ENCODE measurements at regions not wholly inside any gene's neighbourhood (a gene's known extent, or its start where the extent isn't known, plus 50 kb on each side); places are given as distances from the start of the nearest gene placed in this dataset.

GRCh38 chr10:61301575-61301974 lies 151.6 kb downstream of the TMEM26 start:
- H3K9me3 ChIP-seq (ENCODE audit: control extremely low read depth in 1 of 5, control insufficient read depth in 4 of 5, insufficient read depth in 2 of 5, low read depth in 1 of 5, low read length in 4 of 5), result peaks cover 2 to 17% (median 6%) of the 10 kb centered on the region in 5 experiments
- CTCF ChIA-PET, result no interaction called here
- no peak for DNase-seq
- POLR2A ChIA-PET, result no interaction called here
- no peaks in the 10 kb centered on the region for H3K27me3 ChIP-seq (replicated peaks in 2 of 5; ENCODE audit: control insufficient read depth in 4 of 5, insufficient read depth in 5 of 5, low read length in 4 of 5)
- 100% methylated on average over 2 of the region's 2 CpGs for WGBS (ENCODE audit: insufficient coverage)
- H3K36me3 ChIP-seq (ENCODE audit: control insufficient read depth in 4 of 4, insufficient read depth in 4 of 4, low read length in 3 of 4), result no peaks in the 10 kb centered on the region
- no peaks in the 10 kb centered on the region for H3K4me1 ChIP-seq (ENCODE audit: control extremely low read depth in 1 of 4, control insufficient read depth in 4 of 4, insufficient read depth in 4 of 4, low read length in 3 of 4)
- H3K27ac ChIP-seq (ENCODE audit: insufficient read depth in 1 of 2, low read depth in 1 of 2, low read length in 2 of 2, poor library complexity in 1 of 2, severe bottlenecking in 2 of 2), result no peak overlapping the region
- no peak overlapping the region for H3K4me3 ChIP-seq (ENCODE audit: control insufficient read depth in 1 of 7, extremely low read depth in 1 of 7, insufficient read depth in 4 of 7, low read depth in 2 of 7, low read length in 6 of 7)

- Histone ChIP-seq H3K4me1 (ENCODE audit: control extremely low read depth in 1 of 4, control insufficient read depth in 4 of 4, insufficient read depth in 4 of 4, low read length in 3 of 4) (no peaks in the 10 kb centered on the region), H3K4me3 (ENCODE audit: control insufficient read depth in 1 of 7, extremely low read depth in 1 of 7, insufficient read depth in 4 of 7, low read depth in 2 of 7, low read length in 6 of 7) (no peak overlapping the region), H3K36me3 (ENCODE audit: control insufficient read depth in 4 of 4, insufficient read depth in 4 of 4, low read length in 3 of 4) (no peaks in the 10 kb centered on the region), H3K9me3 (ENCODE audit: control extremely low read depth in 1 of 5, control insufficient read depth in 4 of 5, insufficient read depth in 2 of 5, low read depth in 1 of 5, low read length in 4 of 5) (peaks cover 2 to 17% (median 6%) of the 10 kb centered on the region in 5 experiments), H3K27me3 (replicated peaks in 2 of 5; ENCODE audit: control insufficient read depth in 4 of 5, insufficient read depth in 5 of 5, low read length in 4 of 5) (peaks cover 0 to 6% (median under 1%) of the 10 kb centered on the region in 5 experiments), H3K27ac (ENCODE audit: insufficient read depth in 1 of 2, low read depth in 1 of 2, low read length in 2 of 2, poor library complexity in 1 of 2, severe bottlenecking in 2 of 2) (no peak overlapping the region)
- ChIA-PET POLR2A (no interaction called here), CTCF (no interaction called here)
- DNase-seq, result no peak
- WGBS (ENCODE audit: insufficient coverage), result no CpG with 5 or more reads among the region's 3 CpGs
These were observed 153.3 kb downstream of the TMEM26 start for GRCh38 chr10:61299841-61300240.

- Histone ChIP-seq H3K4me1 (ENCODE audit: control extremely low read depth in 1 of 4, control insufficient read depth in 4 of 4, insufficient read depth in 4 of 4, low read length in 3 of 4) (no peaks in the 10 kb centered on the region), H3K27ac (ENCODE audit: insufficient read depth in 1 of 2, low read depth in 1 of 2, low read length in 2 of 2, poor library complexity in 1 of 2, severe bottlenecking in 2 of 2) (no peak overlapping the region), H3K9me3 (ENCODE audit: control extremely low read depth in 1 of 5, control insufficient read depth in 4 of 5, insufficient read depth in 2 of 5, low read depth in 1 of 5, low read length in 4 of 5) (peaks cover 2 to 17% (median 6%) of the 10 kb centered on the region in 5 experiments), H3K36me3 (ENCODE audit: control insufficient read depth in 4 of 4, insufficient read depth in 4 of 4, low read length in 3 of 4) (no peaks in the 10 kb centered on the region), H3K27me3 (replicated peaks in 2 of 5; ENCODE audit: control insufficient read depth in 4 of 5, insufficient read depth in 5 of 5, low read length in 4 of 5) (peaks cover 0 to 9% (median 5%) of the 10 kb centered on the region in 5 experiments), H3K4me3 (ENCODE audit: control insufficient read depth in 1 of 7, extremely low read depth in 1 of 7, insufficient read depth in 4 of 7, low read depth in 2 of 7, low read length in 6 of 7) (no peak overlapping the region)
- 100% methylated on average over 1 of the region's 2 CpGs for WGBS (ENCODE audit: insufficient coverage)
- ChIA-PET CTCF (no interaction called here), POLR2A (no interaction called here)
- DNase-seq, result no peak
These were observed 154.0 kb downstream of the TMEM26 start for GRCh38 chr10:61299156-61299555.

- POLR2A ChIA-PET, result no interaction called here
- peaks cover 0 to 13% (median 10%) of the 10 kb centered on the region in 5 experiments for H3K27me3 ChIP-seq (replicated peaks in 2 of 5; ENCODE audit: control insufficient read depth in 4 of 5, insufficient read depth in 5 of 5, low read length in 4 of 5)
- no peak overlapping the region for H3K4me3 ChIP-seq (ENCODE audit: control insufficient read depth in 1 of 7, extremely low read depth in 1 of 7, insufficient read depth in 4 of 7, low read depth in 2 of 7, low read length in 6 of 7)
- no peaks in the 10 kb centered on the region for H3K36me3 ChIP-seq (ENCODE audit: control insufficient read depth in 4 of 4, insufficient read depth in 4 of 4, low read length in 3 of 4)
- peaks cover 2 to 17% (median 6%) of the 10 kb centered on the region in 5 experiments for H3K9me3 ChIP-seq (ENCODE audit: control extremely low read depth in 1 of 5, control insufficient read depth in 4 of 5, insufficient read depth in 2 of 5, low read depth in 1 of 5, low read length in 4 of 5)
- DNase-seq, result no peak
- no peaks in the 10 kb centered on the region for H3K4me1 ChIP-seq (ENCODE audit: control extremely low read depth in 1 of 4, control insufficient read depth in 4 of 4, insufficient read depth in 4 of 4, low read length in 3 of 4)
- 100% methylated on average over 1 of the region's 3 CpGs for WGBS (ENCODE audit: insufficient coverage)
- H3K27ac ChIP-seq (ENCODE audit: insufficient read depth in 1 of 2, low read depth in 1 of 2, low read length in 2 of 2, poor library complexity in 1 of 2, severe bottlenecking in 2 of 2), result no peak overlapping the region
- CTCF ChIA-PET, result no interaction called here
These were observed 155.0 kb downstream of the TMEM26 start for GRCh38 chr10:61298194-61298593.

GRCh38 chr10:61296161-61296560 lies 157.0 kb downstream of the TMEM26 start:
- Histone ChIP-seq H3K27me3 (replicated peaks in 2 of 5; ENCODE audit: control insufficient read depth in 4 of 5, insufficient read depth in 5 of 5, low read length in 4 of 5) (peaks cover 0 to 28% (median 17%) of the 10 kb centered on the region in 5 experiments), H3K9me3 (ENCODE audit: control extremely low read depth in 1 of 5, control insufficient read depth in 4 of 5, insufficient read depth in 2 of 5, low read depth in 1 of 5, low read length in 4 of 5) (peaks cover 2 to 17% (median 6%) of the 10 kb centered on the region in 5 experiments), H3K36me3 (ENCODE audit: control insufficient read depth in 4 of 4, insufficient read depth in 4 of 4, low read length in 3 of 4) (no peaks in the 10 kb centered on the region), H3K27ac (ENCODE audit: insufficient read depth in 1 of 2, low read depth in 1 of 2, low read length in 2 of 2, poor library complexity in 1 of 2, severe bottlenecking in 2 of 2) (no peak overlapping the region), H3K4me3 (ENCODE audit: control insufficient read depth in 1 of 7, extremely low read depth in 1 of 7, insufficient read depth in 4 of 7, low read depth in 2 of 7, low read length in 6 of 7) (no peak overlapping the region), H3K4me1 (ENCODE audit: control extremely low read depth in 1 of 4, control insufficient read depth in 4 of 4, insufficient read depth in 4 of 4, low read length in 3 of 4) (no peaks in the 10 kb centered on the region)
- ChIA-PET CTCF (no interaction called here), POLR2A (no interaction called here)
- peak in 1 of 3 donors; percentile 2 for DNase-seq

GRCh38 chr10:61294131-61294530 lies 159.1 kb downstream of the TMEM26 start:
- 100% methylated on average over 3 of the region's 6 CpGs for WGBS (ENCODE audit: insufficient coverage)
- no peaks in the 10 kb centered on the region for H3K4me1 ChIP-seq (ENCODE audit: control extremely low read depth in 1 of 4, control insufficient read depth in 4 of 4, insufficient read depth in 4 of 4, low read length in 3 of 4)
- ChIA-PET CTCF (no interaction called here), POLR2A (no interaction called here)
- peaks cover 0 to 32% (median 25%) of the 10 kb centered on the region in 5 experiments for H3K27me3 ChIP-seq (replicated peaks in 2 of 5; ENCODE audit: control insufficient read depth in 4 of 5, insufficient read depth in 5 of 5, low read length in 4 of 5)
- H3K36me3 ChIP-seq (ENCODE audit: control insufficient read depth in 4 of 4, insufficient read depth in 4 of 4, low read length in 3 of 4), result no peaks in the 10 kb centered on the region
- peaks cover 2 to 24% (median 9%) of the 10 kb centered on the region in 5 experiments for H3K9me3 ChIP-seq (ENCODE audit: control extremely low read depth in 1 of 5, control insufficient read depth in 4 of 5, insufficient read depth in 2 of 5, low read depth in 1 of 5, low read length in 4 of 5)
- no peak for DNase-seq
- H3K4me3 ChIP-seq (ENCODE audit: control insufficient read depth in 1 of 7, extremely low read depth in 1 of 7, insufficient read depth in 4 of 7, low read depth in 2 of 7, low read length in 6 of 7), result no peak overlapping the region
- H3K27ac ChIP-seq (ENCODE audit: insufficient read depth in 1 of 2, low read depth in 1 of 2, low read length in 2 of 2, poor library complexity in 1 of 2, severe bottlenecking in 2 of 2), result no peak overlapping the region

GRCh38 chr10:61289813-61290212 lies 163.4 kb downstream of the TMEM26 start:
- DNase-seq, result no peak
- Histone ChIP-seq H3K4me1 (ENCODE audit: control extremely low read depth in 1 of 4, control insufficient read depth in 4 of 4, insufficient read depth in 4 of 4, low read length in 3 of 4) (peaks cover 8 to 19% (median 11%) of the 10 kb centered on the region in 4 experiments), H3K27me3 (replicated peaks in 2 of 5; ENCODE audit: control insufficient read depth in 4 of 5, insufficient read depth in 5 of 5, low read length in 4 of 5) (peaks cover 0 to 31% (median 26%) of the 10 kb centered on the region in 5 experiments), H3K36me3 (ENCODE audit: control insufficient read depth in 4 of 4, insufficient read depth in 4 of 4, low read length in 3 of 4) (no peaks in the 10 kb centered on the region), H3K9me3 (ENCODE audit: control extremely low read depth in 1 of 5, control insufficient read depth in 4 of 5, insufficient read depth in 2 of 5, low read depth in 1 of 5, low read length in 4 of 5) (peaks cover 0 to 16% (median 3%) of the 10 kb centered on the region in 5 experiments), H3K27ac (ENCODE audit: insufficient read depth in 1 of 2, low read depth in 1 of 2, low read length in 2 of 2, poor library complexity in 1 of 2, severe bottlenecking in 2 of 2) (no peak overlapping the region), H3K4me3 (ENCODE audit: control insufficient read depth in 1 of 7, extremely low read depth in 1 of 7, insufficient read depth in 4 of 7, low read depth in 2 of 7, low read length in 6 of 7) (no peak overlapping the region)
- CTCF ChIA-PET, result no interaction called here
- POLR2A ChIA-PET, result no interaction called here
- 100% methylated on average over 1 of the region's 2 CpGs for WGBS (ENCODE audit: insufficient coverage)
